ENCODE measurements at regions not wholly inside any gene's neighbourhood (a gene's known extent, or its start where the extent isn't known, plus 50 kb on each side); places are given as distances from the start of the nearest gene placed in this dataset.

DNA sequence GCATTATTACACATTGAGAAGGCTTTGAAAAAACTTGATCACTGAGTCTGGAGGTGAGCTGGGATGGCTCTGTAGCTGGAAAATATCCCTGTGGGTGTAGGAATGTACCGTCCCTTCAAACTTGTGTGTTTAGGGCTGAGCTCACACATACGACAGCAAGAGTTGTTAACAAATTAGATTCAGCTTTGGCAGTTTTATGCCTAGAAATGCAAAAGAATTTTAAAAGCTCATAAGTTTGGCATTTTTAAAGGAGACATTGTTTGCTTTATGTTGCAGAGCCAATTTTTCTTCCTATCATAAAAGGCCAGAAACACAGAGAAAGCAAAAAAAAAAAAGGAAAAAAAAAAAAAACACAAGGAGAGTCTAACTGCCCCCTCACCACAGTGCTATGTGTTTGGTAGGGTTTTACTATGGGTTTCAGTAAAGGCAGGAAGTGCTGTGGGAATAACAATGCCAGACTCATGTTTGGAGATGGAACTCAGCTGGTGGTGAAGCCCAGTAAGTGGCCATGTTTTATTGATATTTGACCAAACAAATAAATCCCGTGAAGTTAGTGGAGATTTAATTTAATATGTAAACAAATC, 78.4 kb downstream of the DAD1 start:
- no peak for FAIRE-seq
- H3K9ac ChIP-seq (replicated peaks in 1 of 4; ENCODE audit: extremely low read depth in 1 of 4, low read depth in 3 of 4, low read length in 3 of 4), result no peak overlapping the region
- no peak overlapping the region for H2BK5ac ChIP-seq (ENCODE audit: low read depth, low read length)
- H3K27ac ChIP-seq (ENCODE audit: low read depth, low read length), result no peak overlapping the region
- H3K4ac ChIP-seq (replicated peaks; ENCODE audit: insufficient read length, low read depth, low read length), result no peak overlapping the region
- H3K4me3 ChIP-seq (ENCODE audit: extremely low read depth in 1 of 4, insufficient read depth in 2 of 4, low read depth in 3 of 4, low read length in 4 of 4), result no peak overlapping the region
- no peak overlapping the region for H4K5ac ChIP-seq (ENCODE audit: insufficient read length, low read depth, low read length)
- no peak overlapping the region for H4K91ac ChIP-seq (replicated peaks; ENCODE audit: insufficient read length, low read length)
- H3K23me2 ChIP-seq (ENCODE audit: low read depth, low read length), result no peaks in the 10 kb centered on the region
- no peaks in the 10 kb centered on the region for H4K20me1 ChIP-seq (replicated peaks in 1 of 2; ENCODE audit: control insufficient read depth in 1 of 2, insufficient read depth in 2 of 2, low read length in 2 of 2)
- no peak overlapping the region for H2BK12ac ChIP-seq (ENCODE audit: low read depth, low read length)
- no peaks in the 10 kb centered on the region; a peak in 1 of 7 replicates for H3K27me3 ChIP-seq (replicated peaks in 1 of 4; ENCODE audit: control insufficient read depth in 3 of 4, extremely low read depth in 1 of 4, insufficient read depth in 3 of 4, low read length in 3 of 4)
- H2AK5ac ChIP-seq (ENCODE audit: low read depth, low read length), result no peak overlapping the region
- 91% methylated on average over 3 of the region's 3 CpGs; no CpG with 5 or more reads in 1 of the 2 experiments for WGBS, 2 experiments (ENCODE audit: extremely low coverage in 1 of 2, insufficient coverage in 1 of 2, insufficient read length in 1 of 2, insufficient replicate concordance in 2 of 2, low coverage in 1 of 2, low lambda C conversion rate in 2 of 2, missing lambda C conversion rate in 1 of 2)
- no peaks in the 10 kb centered on the region for H3K36me3 ChIP-seq (ENCODE audit: control insufficient read depth in 2 of 4, insufficient read depth in 4 of 4, low read length in 3 of 4)
- ChIA-PET POLR2A (ENCODE audit: partially characterized antibody) (no interaction called here), CTCF (ENCODE audit: partially characterized antibody) (interaction anchor here (0.6 to 3.1 kb wide), 8 partner anchors 9 to 766 kb away, joined by 3 to 14 read pairs (median 3); no protein-coding TSS in a partner anchor)
- H3K4me1 ChIP-seq (replicated peaks in 1 of 4; ENCODE audit: control insufficient read depth in 3 of 4, insufficient read depth in 4 of 4, low read length in 3 of 4), result peaks cover 0 to 3% (median 1%) of the 10 kb centered on the region in 4 experiments; a peak in 3 of 7 replicates
- no peaks in the 10 kb centered on the region for H3K79me1 ChIP-seq (ENCODE audit: low read depth, low read length)
- no peak for TF ChIP-seq SP2 (IDR thresholded peaks at IDR 0.05; ENCODE audit: low read length)
- TF ChIP-seq SUZ12 (IDR thresholded peaks at IDR 0.05; ENCODE audit: low read length), result no peak
- no peak for TF ChIP-seq GTF2F1 (IDR thresholded peaks at IDR 0.05; ENCODE audit: borderline replicate concordance, low read depth, low read length)
- TF ChIP-seq RAD21 (IDR thresholded peaks at IDR 0.05 in 1 of 2, conservative IDR thresholded peaks at IDR 0.05 in 1 of 2; ENCODE audit: low read depth in 2 of 2, low read length in 2 of 2), result no peak
- no peak for TF ChIP-seq CTCF (IDR thresholded peaks at IDR 0.05; ENCODE audit: control extremely low read depth in 1 of 3, insufficient read depth in 1 of 3, low read depth in 1 of 3, low read length in 3 of 3)
- TF ChIP-seq BRCA1 (IDR thresholded peaks at IDR 0.05; ENCODE audit: low read depth, low read length), result no peak
- TF ChIP-seq NANOG (IDR thresholded peaks at IDR 0.05; ENCODE audit: insufficient read depth, low read depth, low read length, poor library complexity, severe bottlenecking), result no peak
- TF ChIP-seq TCF12 (IDR thresholded peaks at IDR 0.05; ENCODE audit: low read depth, low read length), result no peak
- TF ChIP-seq SAP30 (IDR thresholded peaks at IDR 0.05; ENCODE audit: insufficient read depth, insufficient replicate concordance, low read length), result no peak
- TF ChIP-seq POU5F1 (IDR thresholded peaks at IDR 0.05; ENCODE audit: low read depth, low read length), result no peak
- no peak overlapping the region for H4K8ac ChIP-seq (ENCODE audit: extremely low read depth, insufficient read depth, low read length)
- H3K14ac ChIP-seq (ENCODE audit: insufficient read length), result no peak overlapping the region
- no peak overlapping the region for H2BK15ac ChIP-seq (ENCODE audit: low read length)
- H2BK20ac ChIP-seq (ENCODE audit: low read length), result no peak overlapping the region
- no peak overlapping the region for H2BK120ac ChIP-seq (replicated peaks; ENCODE audit: low read depth, low read length)
- no peaks in the 10 kb centered on the region for H3K9me3 ChIP-seq (ENCODE audit: insufficient read depth in 2 of 2, low read depth in 1 of 2, low read length in 1 of 2)
- no peak overlapping the region for H3K4me2 ChIP-seq (ENCODE audit: insufficient read depth in 1 of 2, low read depth in 2 of 2, low read length in 2 of 2)
- DNase-seq (ENCODE audit: low read depth in 1 of 2, low spot score in 2 of 2), result no peak
- H3K23ac ChIP-seq (ENCODE audit: insufficient read length), result no peak overlapping the region
- no peak overlapping the region for H3K18ac ChIP-seq (ENCODE audit: extremely low read depth, low read length)
- H3K79me2 ChIP-seq (ENCODE audit: control insufficient read depth in 1 of 2, insufficient read depth in 2 of 2, low read length in 2 of 2), result no peaks in the 10 kb centered on the region; a peak in 1 of 4 replicates
- H2AFZ ChIP-seq (ENCODE audit: low read length), result no peak overlapping the region
- H3K56ac ChIP-seq (replicated peaks; ENCODE audit: insufficient read length, low read depth, low read length), result no peak overlapping the region
